ENCODE measurements at regions not wholly inside any gene's neighbourhood (a gene's known extent, or its start where the extent isn't known, plus 50 kb on each side); places are given as distances from the start of the nearest gene placed in this dataset.

DNA sequence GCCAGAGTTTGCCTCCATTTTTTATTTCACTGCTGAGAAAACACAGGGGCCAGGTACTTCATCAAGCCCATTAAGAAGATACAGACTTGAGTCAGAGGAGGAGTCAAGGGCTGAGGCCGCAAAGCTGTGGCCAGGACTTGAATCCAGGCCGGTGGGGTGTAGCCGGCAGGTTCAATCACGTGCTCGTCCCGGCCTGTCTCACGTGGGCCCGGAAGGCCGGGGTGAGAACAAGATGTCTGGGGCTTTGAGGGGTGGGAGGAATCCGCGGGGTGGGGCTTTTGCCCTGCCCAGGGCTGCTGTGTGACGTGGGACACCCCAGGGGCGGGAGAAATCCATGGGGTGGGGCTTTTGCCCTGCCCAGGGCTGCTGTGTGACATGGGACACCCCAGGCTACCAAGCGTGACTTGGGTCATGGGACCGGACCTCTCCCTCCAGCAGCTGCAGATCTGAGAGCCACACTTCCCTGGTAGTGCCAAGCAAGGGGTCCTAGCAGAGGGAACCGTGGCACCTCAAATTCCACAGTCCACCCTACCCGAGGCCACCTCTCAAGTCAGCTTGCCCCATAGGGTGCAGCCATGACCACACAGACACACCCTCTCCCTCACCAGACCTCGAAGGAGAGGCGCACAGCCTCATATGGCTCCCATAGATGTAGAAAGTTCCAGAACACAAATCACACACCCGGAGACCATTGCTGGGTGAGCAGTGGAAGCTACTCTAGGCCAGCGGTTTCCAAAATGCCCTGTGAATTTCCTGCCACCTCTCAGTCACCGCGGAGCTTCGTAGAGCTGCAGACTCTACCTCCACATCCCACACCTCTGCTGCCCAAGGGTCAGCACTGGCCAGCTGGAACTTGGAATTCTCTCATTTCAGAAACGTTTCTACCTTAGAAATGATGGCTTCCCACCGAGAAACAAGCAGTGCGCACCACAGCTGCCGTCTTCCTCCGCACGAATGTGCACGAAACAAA, 156.1 kb downstream of the DLL1 start:
- no peaks in the 10 kb centered on the region for H3K4me1 ChIP-seq (ENCODE audit: control insufficient read depth, insufficient read depth, low read length, poor library complexity, severe bottlenecking)
- no peak for DNase-seq
- H3K27ac ChIP-seq (ENCODE audit: insufficient read depth, low read length, poor library complexity, severe bottlenecking) = no peak overlapping the region
- no peak overlapping the region for H3K4me3 ChIP-seq (ENCODE audit: insufficient read depth, low read depth, low read length, poor library complexity, severe bottlenecking)
- no peaks in the 10 kb centered on the region for H3K36me3 ChIP-seq (ENCODE audit: control insufficient read depth, insufficient read depth, low read length)
- no peaks in the 10 kb centered on the region for H3K9me3 ChIP-seq (ENCODE audit: control insufficient read depth, low read length)
- no peaks in the 10 kb centered on the region for H3K27me3 ChIP-seq (replicated peaks; ENCODE audit: control insufficient read depth, insufficient read depth, low read length, poor library complexity, severe bottlenecking)

DNA sequence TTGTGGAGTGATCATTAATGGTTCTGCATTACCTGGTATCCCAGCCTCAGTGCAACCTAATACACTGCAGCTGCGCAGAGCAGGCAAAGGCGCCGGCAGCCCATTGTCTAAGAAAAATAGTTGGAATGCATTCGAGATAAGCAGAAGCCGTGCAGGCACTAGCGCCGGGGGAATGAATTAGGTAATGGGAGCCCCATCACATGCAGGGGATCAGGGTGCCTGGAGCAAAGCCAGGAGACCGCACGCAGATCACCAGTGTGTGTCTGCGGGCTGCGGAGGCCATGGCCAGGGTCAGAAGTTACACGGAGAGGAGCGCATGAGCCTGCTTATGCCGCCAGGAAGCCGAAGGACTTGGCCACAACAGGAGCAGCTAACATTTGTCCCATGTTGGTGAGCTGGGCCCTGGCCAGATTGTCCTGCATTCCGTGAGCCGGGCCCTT, 156.8 kb downstream of the DLL1 start:
- H3K4me3 ChIP-seq (ENCODE audit: insufficient read depth, low read depth, low read length, poor library complexity, severe bottlenecking) = no peak overlapping the region
- no peak overlapping the region for H3K27ac ChIP-seq (ENCODE audit: insufficient read depth, low read length, poor library complexity, severe bottlenecking)
- H3K36me3 ChIP-seq (ENCODE audit: control insufficient read depth, insufficient read depth, low read length) = no peaks in the 10 kb centered on the region
- H3K9me3 ChIP-seq (ENCODE audit: control insufficient read depth, low read length) = no peaks in the 10 kb centered on the region
- no peak for DNase-seq
- no peaks in the 10 kb centered on the region for H3K4me1 ChIP-seq (ENCODE audit: control insufficient read depth, insufficient read depth, low read length, poor library complexity, severe bottlenecking)
- no peaks in the 10 kb centered on the region for H3K27me3 ChIP-seq (replicated peaks; ENCODE audit: control insufficient read depth, insufficient read depth, low read length, poor library complexity, severe bottlenecking)

DNA sequence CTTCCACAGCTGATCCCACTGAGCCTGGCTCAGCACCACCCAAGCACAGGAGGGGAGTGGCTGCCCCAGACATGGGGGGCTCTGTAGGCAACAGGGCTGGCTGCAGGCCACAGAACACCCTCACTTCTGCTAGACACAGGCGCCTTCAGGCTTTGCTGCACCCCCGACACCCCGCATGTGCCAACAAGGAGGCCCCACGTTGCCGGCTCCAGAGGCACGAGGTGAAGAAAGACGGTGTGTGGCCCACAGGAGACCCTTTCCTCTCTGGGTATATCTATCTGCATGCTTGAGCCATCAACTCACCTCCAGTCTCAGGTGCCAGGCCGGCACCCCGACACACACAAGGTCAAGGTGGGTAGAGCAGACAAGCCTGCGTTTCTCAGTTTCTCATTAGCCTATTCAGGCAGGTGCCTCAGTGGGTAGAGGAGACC, 158.3 kb downstream of the DLL1 start:
- DNase-seq = no peak
- no peaks in the 10 kb centered on the region for H3K4me1 ChIP-seq (ENCODE audit: control insufficient read depth, insufficient read depth, low read length, poor library complexity, severe bottlenecking)
- no peaks in the 10 kb centered on the region for H3K27me3 ChIP-seq (replicated peaks; ENCODE audit: control insufficient read depth, insufficient read depth, low read length, poor library complexity, severe bottlenecking)
- H3K27ac ChIP-seq (ENCODE audit: insufficient read depth, low read length, poor library complexity, severe bottlenecking) = no peak overlapping the region
- H3K36me3 ChIP-seq (ENCODE audit: control insufficient read depth, insufficient read depth, low read length) = no peaks in the 10 kb centered on the region
- H3K9me3 ChIP-seq (ENCODE audit: control insufficient read depth, low read length) = no peaks in the 10 kb centered on the region
- H3K4me3 ChIP-seq (ENCODE audit: insufficient read depth, low read depth, low read length, poor library complexity, severe bottlenecking) = no peak overlapping the region

DNA sequence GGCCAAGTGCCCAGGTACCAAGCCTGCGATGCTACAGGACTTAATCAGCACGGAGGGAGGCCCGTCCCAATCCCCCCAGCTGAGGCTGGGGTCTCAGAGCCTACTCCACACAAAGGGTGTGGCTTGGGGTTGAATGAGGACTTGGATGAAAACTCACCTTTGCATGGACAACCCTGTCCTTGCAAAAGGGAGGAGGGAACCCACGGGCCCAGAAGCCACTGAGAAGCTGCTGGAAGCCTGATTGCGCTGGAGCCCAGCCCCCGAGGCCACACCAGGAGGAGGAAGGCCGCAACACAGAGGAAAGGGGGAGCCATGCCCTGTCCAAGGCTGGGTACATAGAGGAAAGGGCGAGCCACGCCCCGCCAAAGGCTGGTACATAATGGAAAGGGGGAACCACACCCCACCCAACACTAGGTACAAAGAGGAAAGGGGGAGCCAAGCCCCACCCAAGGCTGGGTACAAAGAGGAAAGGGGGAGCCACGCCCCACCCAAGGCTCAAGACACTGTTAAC, 158.8 kb downstream of the DLL1 start:
- Histone ChIP-seq H3K36me3 (ENCODE audit: control insufficient read depth, insufficient read depth, low read length) (no peaks in the 10 kb centered on the region), H3K27me3 (replicated peaks; ENCODE audit: control insufficient read depth, insufficient read depth, low read length, poor library complexity, severe bottlenecking) (no peaks in the 10 kb centered on the region), H3K4me3 (ENCODE audit: insufficient read depth, low read depth, low read length, poor library complexity, severe bottlenecking) (no peak overlapping the region), H3K9me3 (ENCODE audit: control insufficient read depth, low read length) (no peaks in the 10 kb centered on the region), H3K27ac (ENCODE audit: insufficient read depth, low read length, poor library complexity, severe bottlenecking) (no peak overlapping the region), H3K4me1 (ENCODE audit: control insufficient read depth, insufficient read depth, low read length, poor library complexity, severe bottlenecking) (no peaks in the 10 kb centered on the region)
- no peak for DNase-seq

DNA sequence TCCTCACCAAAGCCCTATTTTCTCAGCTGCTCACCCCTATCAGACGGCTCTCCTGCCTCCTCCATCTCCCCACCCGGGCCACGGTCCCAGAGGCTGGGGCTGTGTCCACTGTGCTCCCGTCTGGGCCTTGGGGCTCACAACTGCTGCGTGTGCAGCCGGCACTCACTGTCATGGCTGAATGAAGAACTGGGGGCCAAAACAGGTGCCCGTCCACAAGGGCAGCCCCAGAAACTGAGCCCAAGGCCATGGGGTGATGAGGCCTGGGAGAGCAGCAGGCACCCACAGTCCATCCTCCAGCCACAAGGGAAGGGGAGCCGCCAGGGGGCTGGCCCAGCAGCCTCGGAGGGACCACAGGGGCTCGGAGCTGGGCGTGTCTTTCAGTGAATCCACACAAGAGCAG, 159.5 kb downstream of the DLL1 start:
- Histone ChIP-seq H3K9me3 (ENCODE audit: control insufficient read depth, low read length) (no peaks in the 10 kb centered on the region), H3K27ac (ENCODE audit: insufficient read depth, low read length, poor library complexity, severe bottlenecking) (no peak overlapping the region), H3K4me3 (ENCODE audit: insufficient read depth, low read depth, low read length, poor library complexity, severe bottlenecking) (no peak overlapping the region), H3K4me1 (ENCODE audit: control insufficient read depth, insufficient read depth, low read length, poor library complexity, severe bottlenecking) (no peaks in the 10 kb centered on the region), H3K36me3 (ENCODE audit: control insufficient read depth, insufficient read depth, low read length) (no peaks in the 10 kb centered on the region), H3K27me3 (replicated peaks; ENCODE audit: control insufficient read depth, insufficient read depth, low read length, poor library complexity, severe bottlenecking) (no peaks in the 10 kb centered on the region)
- DNase-seq = no peak

DNA sequence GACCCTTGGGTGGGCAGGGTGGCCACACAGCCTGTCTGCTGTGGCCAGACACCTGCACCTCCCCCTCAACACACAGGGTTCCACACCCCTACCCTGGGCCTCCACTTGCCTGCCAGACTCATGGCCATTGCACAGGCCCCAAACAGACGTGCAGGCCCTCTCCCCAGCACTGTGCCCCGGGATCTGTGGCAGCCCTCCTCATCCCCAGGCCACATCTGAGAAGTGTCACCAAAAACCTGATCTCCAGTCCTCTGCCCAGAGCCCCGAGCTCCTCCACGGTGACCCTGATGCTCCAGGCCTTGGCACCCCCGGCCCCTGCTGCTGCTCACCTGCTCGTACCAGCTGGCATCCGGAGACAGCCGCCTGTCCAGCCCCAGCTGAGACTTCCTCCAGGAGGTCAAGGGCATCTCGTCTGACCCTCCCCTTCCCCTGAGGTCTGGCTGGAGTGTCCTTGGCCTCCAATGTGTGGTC, 160.1 kb downstream of the DLL1 start:
- no peak for DNase-seq
- no peaks in the 10 kb centered on the region for H3K27me3 ChIP-seq (replicated peaks; ENCODE audit: control insufficient read depth, insufficient read depth, low read length, poor library complexity, severe bottlenecking)
- no peaks in the 10 kb centered on the region for H3K9me3 ChIP-seq (ENCODE audit: control insufficient read depth, low read length)
- H3K4me1 ChIP-seq (ENCODE audit: control insufficient read depth, insufficient read depth, low read length, poor library complexity, severe bottlenecking) = no peaks in the 10 kb centered on the region
- H3K36me3 ChIP-seq (ENCODE audit: control insufficient read depth, insufficient read depth, low read length) = no peaks in the 10 kb centered on the region
- no peak overlapping the region for H3K27ac ChIP-seq (ENCODE audit: insufficient read depth, low read length, poor library complexity, severe bottlenecking)
- no peak overlapping the region for H3K4me3 ChIP-seq (ENCODE audit: insufficient read depth, low read depth, low read length, poor library complexity, severe bottlenecking)

DNA sequence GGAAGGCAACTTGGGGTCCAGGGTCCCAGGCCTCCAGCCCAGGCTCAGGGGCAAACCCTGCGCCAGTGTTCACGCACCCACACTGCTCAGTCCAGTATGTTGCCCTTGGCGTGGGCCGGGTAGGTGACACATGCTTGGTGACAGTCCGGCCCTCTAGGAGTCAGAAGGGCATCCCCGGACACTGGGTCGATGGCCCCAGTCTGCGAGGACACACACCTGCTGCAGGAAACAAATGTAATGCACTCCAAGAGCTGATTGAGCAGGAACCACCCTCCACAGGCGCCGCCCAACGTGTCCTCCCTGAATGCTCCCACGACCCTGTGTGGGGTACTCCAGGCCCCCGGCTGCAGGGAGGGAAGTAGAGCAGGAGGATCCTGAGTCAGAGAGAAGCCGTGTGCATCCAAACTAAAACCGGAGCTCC, 160.7 kb downstream of the DLL1 start:
- Histone ChIP-seq H3K4me3 (ENCODE audit: insufficient read depth, low read depth, low read length, poor library complexity, severe bottlenecking) (no peak overlapping the region), H3K27ac (ENCODE audit: insufficient read depth, low read length, poor library complexity, severe bottlenecking) (no peak overlapping the region), H3K4me1 (ENCODE audit: control insufficient read depth, insufficient read depth, low read length, poor library complexity, severe bottlenecking) (no peaks in the 10 kb centered on the region), H3K27me3 (replicated peaks; ENCODE audit: control insufficient read depth, insufficient read depth, low read length, poor library complexity, severe bottlenecking) (no peaks in the 10 kb centered on the region), H3K36me3 (ENCODE audit: control insufficient read depth, insufficient read depth, low read length) (no peaks in the 10 kb centered on the region), H3K9me3 (ENCODE audit: control insufficient read depth, low read length) (no peaks in the 10 kb centered on the region)
- DNase-seq = no peak

DNA sequence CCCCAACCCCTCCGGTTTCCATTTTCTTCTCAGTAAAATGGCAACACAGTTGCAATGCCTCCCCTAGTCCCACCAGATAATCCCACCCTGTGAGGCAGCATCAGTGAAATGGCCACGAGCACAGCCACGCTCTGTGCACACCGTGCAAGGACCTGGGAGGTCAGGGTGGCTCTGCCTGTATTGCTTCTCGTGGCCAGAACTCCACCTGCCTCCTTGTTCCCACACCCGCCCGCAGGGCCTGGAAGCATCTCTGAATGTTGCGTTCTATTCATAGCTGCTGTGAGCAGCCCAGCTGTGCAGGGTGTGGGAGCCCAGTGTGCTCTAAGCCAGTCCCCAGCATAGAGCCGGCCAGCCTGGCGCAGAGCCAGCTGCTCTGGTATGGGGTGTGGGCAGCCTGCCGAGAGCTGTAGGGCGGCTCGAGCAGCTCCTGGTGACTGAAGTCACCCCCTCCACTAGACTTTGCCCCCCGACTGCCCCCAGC, 161.1 kb downstream of the DLL1 start:
- DNase-seq = no peak
- Histone ChIP-seq H3K27me3 (replicated peaks; ENCODE audit: control insufficient read depth, insufficient read depth, low read length, poor library complexity, severe bottlenecking) (no peaks in the 10 kb centered on the region), H3K27ac (ENCODE audit: insufficient read depth, low read length, poor library complexity, severe bottlenecking) (no peak overlapping the region), H3K4me1 (ENCODE audit: control insufficient read depth, insufficient read depth, low read length, poor library complexity, severe bottlenecking) (no peaks in the 10 kb centered on the region), H3K36me3 (ENCODE audit: control insufficient read depth, insufficient read depth, low read length) (no peaks in the 10 kb centered on the region), H3K9me3 (ENCODE audit: control insufficient read depth, low read length) (no peaks in the 10 kb centered on the region), H3K4me3 (ENCODE audit: insufficient read depth, low read depth, low read length, poor library complexity, severe bottlenecking) (no peak overlapping the region)

DNA sequence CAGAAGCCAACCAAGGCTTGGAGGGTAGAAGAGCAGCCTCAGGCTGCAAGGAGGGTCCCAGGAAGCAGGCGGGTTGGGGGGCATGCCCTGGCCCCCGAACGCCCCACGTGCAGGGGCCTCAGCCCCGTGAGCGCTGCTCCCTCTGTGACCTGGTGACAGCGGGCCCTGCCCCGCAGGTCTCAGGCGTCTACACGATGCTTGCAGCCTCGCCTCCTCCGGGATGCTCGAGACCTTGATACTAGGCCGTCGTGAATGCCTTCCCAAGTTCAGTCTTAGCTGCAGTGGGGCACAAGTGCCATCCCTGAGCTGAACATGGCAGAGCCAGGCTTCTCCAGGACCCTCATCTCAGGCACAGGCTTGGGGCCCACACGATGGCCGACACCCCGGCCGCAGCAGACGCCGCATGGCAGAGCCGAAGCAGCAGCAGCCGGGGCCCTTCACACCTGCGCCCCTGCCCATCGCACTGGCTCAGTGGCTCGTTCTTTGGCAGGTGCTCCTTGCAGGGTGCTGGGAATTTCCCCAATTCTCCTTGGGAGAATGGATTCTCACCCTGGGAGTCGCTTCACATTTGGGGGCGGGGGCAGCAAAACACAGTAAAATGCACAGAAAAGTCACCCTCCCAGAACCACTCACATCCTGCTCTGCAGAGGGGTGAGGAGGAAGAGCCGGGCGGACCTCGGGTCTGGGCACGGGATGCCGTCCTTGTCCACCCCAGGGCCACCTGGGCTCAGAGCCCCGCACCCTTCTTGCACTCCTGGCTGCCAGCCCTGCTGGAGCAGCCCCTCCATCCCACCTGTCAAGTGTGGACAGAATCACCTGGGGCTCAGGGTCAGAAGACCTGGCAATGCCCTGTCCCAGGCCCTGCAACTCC, 161.8 kb downstream of the DLL1 start:
- H3K27ac ChIP-seq (ENCODE audit: insufficient read depth, low read length, poor library complexity, severe bottlenecking) = no peak overlapping the region
- no peak for DNase-seq
- H3K4me3 ChIP-seq (ENCODE audit: insufficient read depth, low read depth, low read length, poor library complexity, severe bottlenecking) = no peak overlapping the region
- H3K36me3 ChIP-seq (ENCODE audit: control insufficient read depth, insufficient read depth, low read length) = no peaks in the 10 kb centered on the region
- H3K27me3 ChIP-seq (replicated peaks; ENCODE audit: control insufficient read depth, insufficient read depth, low read length, poor library complexity, severe bottlenecking) = no peaks in the 10 kb centered on the region
- H3K4me1 ChIP-seq (ENCODE audit: control insufficient read depth, insufficient read depth, low read length, poor library complexity, severe bottlenecking) = no peaks in the 10 kb centered on the region
- no peaks in the 10 kb centered on the region for H3K9me3 ChIP-seq (ENCODE audit: control insufficient read depth, low read length)

Measured in effector memory CD4-positive, alpha-beta T cell (primary cell).